ENCODE measurements at regions not wholly inside any gene's neighbourhood (a gene's known extent, or its start where the extent isn't known, plus 50 kb on each side); places are given as distances from the start of the nearest gene placed in this dataset.
"Not testable (repeated sequence)": the region's sequence is repeated elsewhere in the genome, so short reads cannot be mapped to it uniquely, and the experiment has no call there.

GRCh38 chr5:12965804-12966203 is 978.7 kb downstream of the DNAH5 start:
- Mint-ChIP-seq H3K9me3 (peaks cover 3 to 4% (median 3%) of the 10 kb centered on the region in 3 donors), H3K36me3 (peaks cover 2% of the 10 kb centered on the region), H3K27me3 (no peaks in the 10 kb centered on the region), H3K4me3 (no peak overlapping the region), H3K4me1 (peaks cover 0 to 2% (median 0%) of the 10 kb centered on the region in 3 donors), H3K27ac (no peak overlapping the region)

GRCh38 chr5:12959713-12960112 is 984.8 kb downstream of the DNAH5 start:
- H3K27me3 Mint-ChIP-seq = no peaks in the 10 kb centered on the region
- peaks cover 0 to 2% (median 0%) of the 10 kb centered on the region in 3 donors for H3K4me1 Mint-ChIP-seq
- H3K36me3 Mint-ChIP-seq = no peaks in the 10 kb centered on the region
- no peak overlapping the region for H3K4me3 Mint-ChIP-seq
- H3K9me3 Mint-ChIP-seq = no peaks in the 10 kb centered on the region
- no peak overlapping the region for H3K27ac Mint-ChIP-seq

GRCh38 chr5:12952409-12952808 is 992.1 kb downstream of the DNAH5 start:
- H3K4me1 Mint-ChIP-seq = no peaks in the 10 kb centered on the region
- no peaks in the 10 kb centered on the region for H3K27me3 Mint-ChIP-seq
- H3K36me3 Mint-ChIP-seq = no peaks in the 10 kb centered on the region
- no peak overlapping the region for H3K27ac Mint-ChIP-seq
- no peaks in the 10 kb centered on the region for H3K9me3 Mint-ChIP-seq
- no peak overlapping the region for H3K4me3 Mint-ChIP-seq

- H3K36me3 Mint-ChIP-seq = no peaks in the 10 kb centered on the region
- H3K9me3 Mint-ChIP-seq = no peaks in the 10 kb centered on the region
- H3K27me3 Mint-ChIP-seq = no peaks in the 10 kb centered on the region
- no peak overlapping the region for H3K27ac Mint-ChIP-seq
- no peak overlapping the region for H3K4me3 Mint-ChIP-seq
- H3K4me1 Mint-ChIP-seq = no peaks in the 10 kb centered on the region
Observed at GRCh38 chr5:12951846-12952245, 992.6 kb downstream of the DNAH5 start.

- Mint-ChIP-seq H3K4me3 (no peak overlapping the region), H3K27me3 (no peaks in the 10 kb centered on the region), H3K36me3 (no peaks in the 10 kb centered on the region), H3K4me1 (no peaks in the 10 kb centered on the region), H3K27ac (no peak overlapping the region), H3K9me3 (peaks cover 0 to 3% (median 0%) of the 10 kb centered on the region in 3 donors)
Observed at GRCh38 chr5:12947379-12947778, 997.1 kb downstream of the DNAH5 start.

- H3K9me3 Mint-ChIP-seq, H3K36me3 Mint-ChIP-seq, H3K4me1 Mint-ChIP-seq, H3K27ac Mint-ChIP-seq, H3K27me3 Mint-ChIP-seq, H3K4me3 Mint-ChIP-seq: not testable (repeated sequence)
Observed at GRCh38 chr5:12945477-12945876, 999.0 kb downstream of the DNAH5 start.

GRCh38 chr5:12936221-12936620 is 1008.3 kb downstream of the DNAH5 start:
- Mint-ChIP-seq H3K9me3 (peaks cover 0 to 6% (median 3%) of the 10 kb centered on the region in 3 donors), H3K36me3 (no peaks in the 10 kb centered on the region), H3K4me3 (no peak overlapping the region)

GRCh38 chr5:12934722-12935121 is 1009.8 kb downstream of the DNAH5 start:
- Mint-ChIP-seq H3K4me1 (no peaks in the 10 kb centered on the region), H3K9me3 (peaks cover 0 to 6% (median 0%) of the 10 kb centered on the region in 3 donors), H3K27ac (no peak overlapping the region), H3K36me3 (no peaks in the 10 kb centered on the region), H3K27me3 (no peaks in the 10 kb centered on the region), H3K4me3 (no peak overlapping the region)

More at GRCh38 chr5:12936221-12936620, 1008.3 kb downstream of the DNAH5 start:
- Mint-ChIP-seq H3K27me3 (no peaks in the 10 kb centered on the region), H3K4me1 (no peaks in the 10 kb centered on the region), H3K27ac (no peak overlapping the region)

GRCh38 chr5:12920527-12920926 is 1016.3 kb upstream of the CTNND2 start:
- H3K27ac Mint-ChIP-seq = no peak overlapping the region
- no peaks in the 10 kb centered on the region for H3K27me3 Mint-ChIP-seq

GRCh38 chr5:12911156-12911555 is 1006.9 kb upstream of the CTNND2 start:
- H3K4me3 Mint-ChIP-seq = no peak overlapping the region
- H3K4me1 Mint-ChIP-seq = peaks cover 0 to 3% (median 0%) of the 10 kb centered on the region in 3 donors
- no peak overlapping the region for H3K27ac Mint-ChIP-seq
- H3K36me3 Mint-ChIP-seq = no peaks in the 10 kb centered on the region
- H3K27me3 Mint-ChIP-seq = no peaks in the 10 kb centered on the region
- peaks cover 0 to 12% (median 0%) of the 10 kb centered on the region in 3 donors for H3K9me3 Mint-ChIP-seq

More at GRCh38 chr5:12920527-12920926, 1016.3 kb upstream of the CTNND2 start:
- no peaks in the 10 kb centered on the region for H3K36me3 Mint-ChIP-seq
- H3K4me1 Mint-ChIP-seq = peaks cover 0 to 3% (median 0%) of the 10 kb centered on the region in 3 donors
- peaks cover 0 to 3% (median 1%) of the 10 kb centered on the region in 3 donors for H3K9me3 Mint-ChIP-seq
- H3K4me3 Mint-ChIP-seq = peak overlapping the region in 1 of 4 donors; percentile 4

GRCh38 chr5:12910641-12911040 is 1006.4 kb upstream of the CTNND2 start:
- Mint-ChIP-seq H3K27ac (no peak overlapping the region), H3K36me3 (no peaks in the 10 kb centered on the region), H3K27me3 (no peaks in the 10 kb centered on the region), H3K4me3 (no peak overlapping the region), H3K9me3 (peaks cover 0 to 10% (median 0%) of the 10 kb centered on the region in 3 donors), H3K4me1 (peaks cover 0 to 3% (median 0%) of the 10 kb centered on the region in 3 donors)

GRCh38 chr5:12902611-12903010 is 998.4 kb upstream of the CTNND2 start:
- H3K4me1 Mint-ChIP-seq = no peaks in the 10 kb centered on the region
- no peak overlapping the region for H3K27ac Mint-ChIP-seq
- peaks cover 0 to 14% (median 1%) of the 10 kb centered on the region in 3 donors for H3K9me3 Mint-ChIP-seq
- no peak overlapping the region for H3K4me3 Mint-ChIP-seq
- H3K36me3 Mint-ChIP-seq = peaks cover under 1% of the 10 kb centered on the region
- no peaks in the 10 kb centered on the region for H3K27me3 Mint-ChIP-seq

- Mint-ChIP-seq H3K27ac (no peak overlapping the region), H3K9me3 (peaks cover 0 to 15% (median 1%) of the 10 kb centered on the region in 3 donors), H3K4me3 (no peak overlapping the region), H3K4me1 (no peaks in the 10 kb centered on the region), H3K36me3 (peaks cover 2% of the 10 kb centered on the region), H3K27me3 (no peaks in the 10 kb centered on the region)
Observed at GRCh38 chr5:12901696-12902095, 997.5 kb upstream of the CTNND2 start.

GRCh38 chr5:12896086-12896485 is 991.8 kb upstream of the CTNND2 start:
- Mint-ChIP-seq H3K27me3 (no peaks in the 10 kb centered on the region), H3K4me3 (no peak overlapping the region), H3K4me1 (no peaks in the 10 kb centered on the region), H3K27ac (no peak overlapping the region), H3K36me3 (peaks cover 2% of the 10 kb centered on the region), H3K9me3 (peaks cover 0 to 24% (median 3%) of the 10 kb centered on the region in 3 donors)

- H3K27me3 Mint-ChIP-seq = no peaks in the 10 kb centered on the region
- no peak overlapping the region for H3K4me3 Mint-ChIP-seq
- no peaks in the 10 kb centered on the region for H3K4me1 Mint-ChIP-seq
- H3K9me3 Mint-ChIP-seq = peaks cover 0 to 7% (median 5%) of the 10 kb centered on the region in 3 donors
- H3K27ac Mint-ChIP-seq = no peak overlapping the region
- no peaks in the 10 kb centered on the region for H3K36me3 Mint-ChIP-seq
Observed at GRCh38 chr5:12885018-12885417, 980.8 kb upstream of the CTNND2 start.

- Mint-ChIP-seq H3K27ac (no peak overlapping the region), H3K36me3 (no peaks in the 10 kb centered on the region), H3K27me3 (no peaks in the 10 kb centered on the region), H3K9me3 (peaks cover 0 to 7% (median 6%) of the 10 kb centered on the region in 3 donors), H3K4me3 (no peak overlapping the region), H3K4me1 (no peaks in the 10 kb centered on the region)
Observed at GRCh38 chr5:12883395-12883794, 979.1 kb upstream of the CTNND2 start.

All from IgD-negative memory B cell (primary cell).